NCI-H2196 (cell line): ENCODE measurements at regions not wholly inside any gene's neighbourhood (a gene's known extent, or its start where the extent isn't known, plus 50 kb on each side); places are given as distances from the start of the nearest gene placed in this dataset.

ENCODE experiments used
- DNase-seq: peaks from one replicate; lab custom pipeline; 2025; ENCODE audit not compliant: unreplicated experiment; lab: John Stamatoyannopoulos, UW

DNA sequence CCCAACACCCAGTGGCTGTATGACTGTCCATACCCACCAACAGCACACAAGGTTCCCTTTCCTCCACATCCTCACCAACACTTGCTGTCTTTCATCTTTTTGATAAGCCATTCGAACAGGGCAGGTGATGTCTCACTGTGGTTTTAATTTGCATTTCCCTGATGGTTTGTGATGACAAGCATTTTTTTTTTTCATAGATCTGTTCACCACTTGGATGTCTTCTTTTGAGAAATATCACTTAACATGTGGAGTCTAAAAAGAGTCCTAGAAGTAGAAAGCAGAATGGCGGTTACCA, 198.1 kb upstream of the DIO3 start:
- DNase-seq, result no peak

DNA sequence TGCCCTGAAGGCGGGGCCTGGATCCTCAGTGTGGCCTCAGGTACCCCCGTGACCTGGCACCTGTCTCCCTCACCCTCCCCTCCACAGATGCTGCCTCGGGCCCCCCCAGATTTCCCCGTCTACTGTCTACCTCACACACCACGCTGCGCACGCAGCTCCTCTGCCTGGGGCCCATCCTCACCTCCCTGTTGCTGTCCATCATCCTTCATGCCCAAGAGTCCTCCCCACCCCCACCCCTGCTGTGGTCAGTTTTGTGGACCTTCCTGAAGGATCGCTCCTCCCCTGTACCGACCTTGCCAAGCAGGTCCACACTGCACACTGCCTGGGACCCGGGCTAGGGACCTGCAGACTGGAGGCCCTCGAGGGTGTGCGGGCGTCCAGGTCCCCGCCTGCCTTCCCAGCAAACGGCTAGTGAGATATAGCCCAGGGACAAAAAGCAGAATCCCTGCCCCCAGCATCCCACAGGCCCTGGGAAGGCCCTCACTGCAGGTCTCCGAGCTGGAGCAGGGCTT, 197.4 kb upstream of the DIO3 start:
- no peak for DNase-seq

DNA sequence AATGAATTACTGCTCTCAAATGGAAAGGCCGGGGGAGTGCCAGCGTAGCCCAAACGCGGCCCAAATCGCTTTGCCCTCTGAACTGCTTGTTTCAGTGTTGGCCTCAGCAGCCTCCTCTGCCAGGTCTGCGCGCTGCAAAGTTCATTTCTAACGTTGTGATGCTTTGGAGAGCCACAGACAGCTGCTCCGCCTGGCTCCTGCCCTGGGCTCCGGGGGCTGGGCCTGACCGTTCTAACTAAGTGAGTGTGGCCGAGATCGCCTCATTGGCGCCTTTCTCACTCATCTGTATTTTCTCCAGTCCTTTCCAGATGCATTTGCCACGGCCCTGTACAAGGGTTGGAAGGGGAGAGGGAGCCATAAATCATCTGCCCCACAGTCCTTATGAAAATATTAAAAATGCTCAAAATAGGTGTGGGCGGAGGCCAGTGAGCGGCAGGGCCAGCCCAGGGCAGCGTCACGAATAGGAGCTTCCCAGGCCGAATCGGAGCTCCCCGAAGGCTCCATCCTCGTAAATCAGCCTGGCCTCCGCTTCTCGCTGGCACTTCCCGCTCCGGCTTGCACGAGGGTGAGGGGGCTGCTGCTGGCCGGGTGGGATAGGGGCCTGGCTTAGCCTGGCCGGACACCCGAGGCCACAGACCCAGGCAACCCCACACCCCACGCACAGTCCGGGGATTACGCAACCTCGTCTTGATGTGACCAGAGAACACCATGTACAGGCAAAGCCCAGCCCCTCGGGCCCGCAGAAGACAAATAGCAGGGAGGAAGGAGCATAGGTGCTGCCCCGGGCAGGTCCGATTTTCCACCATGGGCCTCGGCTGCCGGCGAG, 196.6 kb upstream of the DIO3 start:
- no peak for DNase-seq

DNA sequence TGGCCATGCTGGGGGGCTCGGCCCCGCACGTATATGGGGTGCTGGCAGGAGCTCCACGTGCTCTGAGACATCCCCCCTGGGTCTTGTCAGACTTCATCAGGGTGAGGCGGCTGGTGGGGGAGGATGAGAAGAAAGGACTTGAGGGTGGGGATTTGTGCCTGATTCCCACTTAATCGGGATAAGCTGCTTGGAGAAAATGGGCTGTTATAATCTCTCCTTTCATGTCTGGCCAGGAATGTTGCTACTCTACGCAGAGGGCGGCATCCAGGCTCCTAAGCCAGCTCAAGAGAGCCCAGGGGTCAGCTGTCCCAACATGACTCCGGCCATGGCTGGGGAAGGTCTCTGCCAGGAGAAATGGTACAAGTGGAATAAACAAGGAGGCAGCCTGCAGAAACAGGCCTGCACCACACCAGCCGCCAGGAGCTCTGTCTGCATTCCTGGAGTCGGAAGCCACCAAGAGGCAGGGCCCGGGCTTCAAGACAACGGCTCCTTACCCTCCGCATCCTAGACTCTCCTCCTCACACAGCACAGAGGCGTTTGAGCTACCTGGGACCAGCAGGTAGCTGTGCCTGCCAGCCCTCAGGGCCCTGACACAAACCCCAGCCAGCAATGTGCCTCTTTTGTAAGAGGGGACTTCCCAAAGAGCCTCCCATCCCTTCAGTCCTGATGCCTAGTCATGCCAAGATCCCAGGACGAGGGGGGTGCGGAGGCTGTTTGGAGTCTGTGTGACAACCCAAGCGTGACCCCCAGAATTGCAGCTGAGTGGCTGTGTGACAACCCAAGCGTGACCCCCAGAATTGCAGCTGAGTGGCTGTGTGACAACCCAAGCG, 195.8 kb upstream of the DIO3 start:
- no peak for DNase-seq

DNA sequence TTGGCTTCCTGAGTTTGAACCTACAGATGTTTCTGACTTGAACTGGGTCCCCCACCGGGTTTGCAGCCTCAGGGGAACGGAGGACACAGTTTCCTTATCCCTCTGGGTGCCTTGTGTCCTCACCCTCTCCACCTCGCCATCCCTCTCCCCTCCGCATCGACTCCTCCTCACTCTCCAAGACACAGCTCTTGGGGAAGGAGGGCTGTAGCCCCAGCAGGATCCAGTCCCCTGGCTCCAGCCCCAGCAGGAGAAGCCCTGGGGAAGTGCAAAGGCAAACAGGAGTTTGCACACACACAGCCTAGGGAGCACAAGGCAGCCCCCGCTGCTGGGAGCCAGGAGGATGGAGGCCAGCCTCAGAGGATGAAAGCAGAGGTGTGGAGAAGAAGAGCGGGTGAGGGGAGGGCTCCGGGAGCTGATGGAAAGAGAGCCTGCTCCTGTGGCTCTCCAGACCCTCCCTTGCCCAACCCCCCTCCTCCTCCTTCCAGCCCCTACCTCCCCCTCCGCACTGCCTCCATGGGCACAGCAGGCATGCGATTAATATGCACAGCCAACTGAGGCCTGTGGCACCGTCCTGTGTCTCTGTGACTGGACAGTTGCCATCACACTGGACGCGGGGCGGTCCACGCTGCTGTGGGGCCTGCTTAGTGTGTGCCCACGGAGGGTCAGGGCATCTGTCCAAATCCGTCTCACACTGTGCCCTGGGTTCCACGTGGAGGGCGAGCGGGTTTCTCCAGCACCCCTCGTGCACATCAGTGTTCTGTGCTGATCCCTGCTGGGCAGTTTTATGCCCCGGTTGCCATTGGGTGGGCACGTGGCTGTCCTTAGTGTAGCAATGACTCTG, 193.7 kb upstream of the DIO3 start:
- DNase-seq, result no peak

DNA sequence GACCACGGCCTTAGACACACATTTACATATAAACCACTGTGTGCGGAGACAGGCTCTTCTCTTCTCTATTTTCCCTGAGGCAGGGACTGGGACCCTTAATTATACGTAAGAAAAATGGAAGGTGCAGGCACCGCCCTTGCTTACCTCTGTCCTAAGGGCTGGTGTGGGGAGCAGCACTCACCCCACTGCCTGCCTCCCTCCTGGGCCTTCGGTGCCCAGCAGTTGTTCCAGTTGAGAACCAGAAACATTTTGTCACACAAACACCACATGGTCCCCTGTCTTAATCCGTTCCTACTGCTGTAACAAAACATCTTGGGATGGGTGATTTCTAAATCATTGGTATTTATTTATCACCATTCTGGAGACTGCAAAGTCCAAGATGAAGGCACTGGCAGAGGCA, 192.7 kb upstream of the DIO3 start:
- no peak for DNase-seq

DNA sequence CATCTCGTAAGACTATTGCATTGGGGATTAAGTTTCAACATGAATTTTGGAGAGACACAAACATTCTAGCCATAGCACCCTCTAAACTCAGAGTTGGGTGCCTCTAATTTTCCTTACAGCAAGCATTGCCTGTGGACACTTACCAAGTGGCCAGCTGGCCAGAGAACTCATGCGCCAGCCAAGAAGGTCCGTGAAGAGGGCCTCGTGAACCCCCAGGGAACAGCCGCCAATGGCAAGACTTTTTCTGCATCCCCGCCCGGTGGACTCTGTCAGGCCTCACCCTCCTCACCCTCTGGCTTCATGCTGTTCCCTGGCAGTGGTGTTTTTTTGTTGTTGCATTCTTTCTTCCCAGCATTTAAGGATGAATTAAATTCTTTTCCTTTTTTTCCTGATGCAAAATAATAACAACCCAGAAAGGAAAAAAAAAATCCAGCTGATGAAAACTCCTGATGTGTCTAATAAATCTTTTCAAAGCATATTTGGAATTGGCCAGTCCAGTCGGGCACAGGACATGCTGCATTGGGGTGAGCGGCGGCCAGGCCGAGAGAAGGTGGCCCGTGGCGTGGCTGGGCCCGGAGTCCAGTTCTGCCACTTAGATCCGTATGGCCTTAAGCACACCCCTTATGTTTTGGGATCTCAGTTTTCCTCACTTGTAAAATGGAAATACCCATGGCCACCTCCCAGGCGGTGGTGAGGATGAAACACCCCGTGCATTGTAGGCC, 191.9 kb upstream of the DIO3 start:
- DNase-seq, result no peak

DNA sequence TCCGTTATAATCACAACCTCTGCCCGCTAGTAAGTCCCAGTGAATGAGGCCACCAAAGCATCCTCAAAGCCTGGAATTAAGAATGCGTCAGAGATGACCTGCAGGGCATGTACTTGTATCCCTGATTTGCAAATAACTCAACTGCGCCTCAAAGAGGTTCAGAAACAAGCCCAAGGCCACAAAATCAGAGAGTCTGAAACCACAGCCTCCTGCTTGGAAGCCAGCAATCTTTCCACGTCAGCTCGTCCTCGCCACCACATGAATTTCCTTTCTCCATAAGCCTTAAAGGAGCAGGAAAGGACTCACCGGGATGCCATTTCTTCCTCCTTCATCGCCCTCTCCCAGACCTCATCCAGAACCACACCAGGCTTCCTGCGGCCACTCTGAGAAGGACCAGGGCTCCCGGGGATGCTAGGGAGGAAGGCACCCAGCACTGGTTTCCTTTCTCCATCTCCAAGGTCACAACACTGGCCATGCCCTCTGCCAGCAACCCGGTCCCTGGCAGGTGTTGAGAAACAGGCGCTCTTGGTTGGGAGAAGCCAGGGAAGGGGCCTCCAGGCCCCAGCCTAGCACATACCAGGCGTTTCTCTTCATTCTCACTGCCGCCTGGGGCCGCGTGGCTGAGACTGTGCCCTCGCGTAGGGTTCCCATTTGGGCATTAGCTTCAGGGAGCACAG, 191.2 kb upstream of the DIO3 start:
- DNase-seq, result no peak

DNA sequence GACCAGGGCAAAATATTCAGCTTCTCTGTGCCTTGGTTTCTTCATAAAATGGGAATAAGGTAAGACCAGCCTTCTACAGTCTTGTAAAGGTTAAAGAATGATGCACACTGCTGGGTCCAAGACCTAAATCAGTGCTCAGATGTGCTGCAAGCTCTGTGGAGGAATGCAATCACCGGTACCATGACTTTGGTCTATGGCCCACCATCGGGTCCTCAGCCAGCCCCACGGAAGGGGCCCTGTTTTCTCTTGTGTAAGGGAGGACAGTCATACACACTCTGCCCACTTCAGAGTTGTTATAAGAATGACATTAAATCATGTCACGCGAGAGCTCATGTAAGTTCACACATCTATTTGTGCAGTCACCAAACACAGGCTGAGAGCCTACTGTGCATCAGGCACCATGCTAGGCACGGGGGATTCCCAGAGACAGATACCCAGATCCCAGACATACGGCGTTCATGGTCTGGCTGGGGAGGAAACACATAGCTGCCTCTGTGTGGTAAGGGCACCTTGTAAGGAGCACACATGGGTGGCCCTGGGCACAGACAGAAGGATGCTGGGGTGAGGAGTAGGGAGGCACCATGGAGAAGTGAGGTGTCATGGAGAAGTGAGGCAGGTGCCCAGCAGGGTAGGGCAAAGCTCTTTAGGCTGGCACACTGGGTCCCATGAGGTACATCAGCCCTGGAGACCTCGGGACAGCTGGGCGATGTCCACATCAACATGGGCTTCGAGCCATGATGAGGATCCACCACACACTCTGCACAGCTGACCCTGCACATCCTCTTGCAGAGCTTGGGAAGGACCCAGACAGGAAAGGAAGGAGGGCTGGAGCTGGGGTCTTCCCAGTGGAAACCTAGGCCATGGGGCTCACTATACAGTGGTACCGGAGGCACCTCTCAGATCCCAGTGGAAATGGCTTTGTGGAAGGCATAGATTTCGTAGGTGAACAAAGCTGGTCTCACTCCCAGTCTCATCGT, 190.4 kb upstream of the DIO3 start:
- DNase-seq, result no peak

DNA sequence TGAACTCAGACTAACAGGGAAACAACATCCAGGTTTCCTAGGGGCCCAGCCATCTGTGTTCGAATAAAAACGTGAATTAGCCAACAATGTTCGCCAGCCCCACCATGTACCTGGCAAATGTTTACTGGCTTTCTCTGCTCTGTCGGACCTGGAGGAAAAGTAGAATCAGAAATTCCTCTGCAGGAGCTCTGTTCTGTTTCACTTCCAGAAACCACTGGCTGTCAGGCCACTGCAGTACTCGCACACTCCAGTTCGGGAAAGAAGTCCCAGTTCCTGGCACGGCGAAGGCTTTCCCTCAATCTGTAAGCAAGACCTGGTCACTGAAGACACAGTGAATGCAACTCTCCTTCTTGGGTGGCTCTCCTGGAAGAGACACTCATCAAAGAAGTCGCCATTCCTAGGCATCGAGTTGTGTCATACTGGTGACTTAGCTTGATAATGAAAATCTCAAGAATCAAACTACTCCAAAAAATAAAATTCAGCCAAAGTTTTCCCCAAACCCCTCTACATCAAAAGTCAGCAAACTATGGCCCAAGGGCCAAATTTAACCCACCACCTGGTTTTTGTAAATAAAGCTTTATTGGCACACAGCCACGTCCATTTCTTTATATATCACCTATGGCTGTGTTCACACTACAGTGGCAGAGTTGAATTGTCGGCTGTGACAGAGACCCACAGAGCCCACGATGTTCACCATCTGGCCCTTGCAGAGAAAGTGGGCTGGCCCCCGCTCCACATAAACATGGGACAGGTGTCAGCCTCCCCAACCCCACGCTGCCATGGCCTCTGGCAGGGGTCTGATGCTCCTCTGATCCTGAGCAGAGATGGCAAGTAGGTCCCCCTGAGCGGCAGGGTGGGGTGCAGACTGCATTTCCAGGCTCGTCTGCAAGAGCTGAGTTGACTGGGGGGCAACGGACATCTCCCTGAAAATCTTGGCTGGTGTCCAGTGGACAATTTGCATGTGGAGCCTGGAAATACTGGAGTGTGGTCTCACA, 189.2 kb upstream of the DIO3 start:
- no peak for DNase-seq

DNA sequence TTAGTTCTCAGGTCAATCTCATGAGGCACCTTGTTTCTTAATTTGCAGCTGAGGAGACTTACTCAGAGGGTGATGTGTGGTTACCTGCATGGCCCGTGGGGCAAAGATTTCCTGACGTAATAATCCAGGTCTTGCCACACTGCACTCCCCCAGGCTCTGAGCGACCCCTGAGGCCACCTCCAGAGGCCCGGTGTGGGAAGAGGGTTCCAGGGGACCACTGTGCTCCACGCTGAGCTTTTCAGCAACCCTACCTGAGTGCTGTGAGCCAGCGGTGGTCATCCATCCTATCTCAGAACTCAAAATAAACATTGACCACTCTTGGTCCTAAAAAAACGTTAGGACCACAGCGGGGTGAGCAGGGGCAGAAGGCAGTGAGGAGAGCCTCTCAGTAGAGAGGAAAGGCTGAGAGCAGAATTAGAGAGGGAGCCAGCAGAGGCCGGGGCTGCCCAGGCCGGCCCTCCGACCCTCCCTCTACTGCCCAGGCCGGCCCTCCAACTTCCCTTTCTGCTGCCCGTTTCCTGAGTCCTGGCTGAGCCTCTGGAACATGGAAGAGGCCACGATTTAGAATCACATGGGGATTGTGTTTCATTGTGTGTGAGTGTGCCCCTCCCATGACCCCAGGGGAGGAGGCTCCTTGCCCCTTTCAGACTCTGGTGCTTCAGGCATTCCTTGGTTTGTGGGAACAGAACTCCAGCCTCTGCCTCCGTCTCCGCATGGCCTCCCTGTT, 188.2 kb upstream of the DIO3 start:
- DNase-seq, result no peak

DNA sequence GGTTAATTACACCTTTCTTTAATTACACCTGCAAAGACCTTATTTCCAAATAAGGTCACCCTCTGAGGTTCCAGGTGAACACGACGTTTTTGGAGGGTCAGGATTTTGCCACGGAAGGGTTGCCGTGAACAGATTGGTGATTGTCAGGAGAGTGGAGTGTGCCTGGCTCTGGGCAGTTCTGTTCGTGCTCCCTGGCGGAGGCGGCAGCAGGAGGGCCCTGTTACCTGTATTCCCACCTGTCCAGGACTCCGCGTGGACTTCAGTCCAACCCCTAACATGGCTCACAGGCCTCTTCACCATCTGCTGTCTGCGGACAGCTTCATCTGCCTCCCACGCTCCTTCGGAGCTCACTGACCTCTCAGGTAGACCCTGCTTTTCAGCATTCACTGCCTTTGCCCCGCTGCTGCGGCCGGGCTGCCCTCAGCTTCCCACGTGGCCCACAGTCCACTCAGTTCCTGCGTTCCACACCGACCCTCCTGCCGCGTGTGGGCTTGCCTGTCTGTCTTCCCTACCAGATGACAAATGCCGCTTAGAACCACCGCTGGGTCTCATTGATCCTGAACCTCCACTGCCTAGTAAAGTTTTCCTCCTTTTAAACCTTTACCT, 187.5 kb upstream of the DIO3 start:
- no peak for DNase-seq

DNA sequence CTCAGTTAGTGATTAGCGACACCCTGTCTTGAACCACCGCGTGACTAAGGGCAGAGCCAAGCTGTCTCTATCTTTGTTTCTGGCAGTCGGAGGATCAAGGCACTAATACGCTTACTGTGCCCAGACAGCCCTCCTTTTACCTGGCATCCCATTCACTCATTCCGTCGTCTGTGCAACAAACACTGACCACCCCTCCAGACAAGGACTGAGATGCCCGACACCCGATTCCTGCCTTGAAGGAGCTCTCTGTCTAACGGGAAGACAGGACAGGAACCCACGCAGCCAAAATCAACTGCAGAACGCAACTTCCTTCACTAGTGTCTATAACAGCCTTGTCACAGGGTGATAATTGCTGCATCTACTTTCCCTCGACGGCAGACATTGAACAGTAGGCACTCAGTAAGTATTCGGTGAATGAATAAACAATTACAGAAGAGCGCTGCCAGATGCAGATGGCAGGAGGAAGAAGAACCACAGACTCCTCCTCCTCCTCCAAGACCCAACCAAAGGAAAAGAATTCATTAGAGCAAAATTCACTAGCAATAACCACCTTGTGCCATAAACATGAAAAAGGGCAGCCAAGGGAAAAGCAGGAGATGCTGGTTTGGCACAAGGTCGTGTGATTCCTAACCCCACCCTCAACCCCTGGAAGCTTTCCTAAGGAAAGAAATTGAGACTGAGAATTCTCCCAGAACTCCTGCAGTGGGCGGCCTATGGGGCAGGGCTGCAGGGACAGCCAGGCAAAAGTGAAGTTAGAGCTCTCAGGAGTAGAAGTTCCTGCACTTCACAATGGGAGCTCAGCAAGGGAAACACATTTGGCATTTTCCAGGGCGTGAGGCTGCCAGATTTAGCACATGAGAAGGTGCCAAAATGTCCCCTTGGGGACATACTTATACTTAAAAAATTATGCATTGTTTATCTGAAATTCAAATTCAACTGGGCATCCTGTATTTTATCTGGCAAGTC, 186.6 kb upstream of the DIO3 start:
- no peak for DNase-seq

DNA sequence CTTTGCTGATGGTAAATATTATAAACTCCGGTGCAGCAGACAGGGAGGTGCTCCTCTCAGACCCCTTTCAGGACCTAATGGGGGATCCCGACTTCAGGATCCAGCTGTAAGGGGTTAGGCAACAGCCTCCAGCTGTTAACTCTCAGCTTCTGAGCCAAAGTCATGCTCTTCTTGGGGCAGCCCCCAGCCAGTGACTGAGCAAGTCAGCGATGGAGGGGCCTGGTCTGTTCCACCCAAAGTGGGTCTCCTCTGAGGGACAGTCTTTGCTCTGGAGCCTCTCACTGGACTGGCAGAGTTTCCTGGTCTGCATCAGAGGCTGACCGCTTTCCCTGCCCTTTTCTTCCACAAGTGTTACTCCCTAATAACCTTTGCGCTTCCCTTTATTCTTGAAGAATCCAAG, 184.2 kb upstream of the DIO3 start:
- DNase-seq, result no peak

DNA sequence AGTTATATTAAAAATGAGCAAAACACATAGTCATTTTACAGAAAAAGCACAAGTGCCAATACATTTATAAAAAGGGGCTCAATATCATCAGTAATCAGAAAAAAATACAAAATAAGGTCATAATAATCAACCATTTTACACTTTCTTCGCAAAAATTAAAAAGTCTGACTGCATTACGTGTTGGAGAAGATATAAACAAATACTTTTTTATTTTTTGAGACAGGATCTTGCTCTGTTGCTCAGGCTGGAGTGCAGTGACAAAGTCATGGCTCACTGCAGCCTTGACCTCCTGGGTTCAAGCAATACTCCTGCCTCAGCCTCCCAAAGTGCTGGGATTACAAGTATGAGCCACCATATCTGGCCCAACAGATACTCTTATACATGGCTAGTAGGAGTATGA, 181.5 kb upstream of the DIO3 start:
- DNase-seq, result no peak

DNA sequence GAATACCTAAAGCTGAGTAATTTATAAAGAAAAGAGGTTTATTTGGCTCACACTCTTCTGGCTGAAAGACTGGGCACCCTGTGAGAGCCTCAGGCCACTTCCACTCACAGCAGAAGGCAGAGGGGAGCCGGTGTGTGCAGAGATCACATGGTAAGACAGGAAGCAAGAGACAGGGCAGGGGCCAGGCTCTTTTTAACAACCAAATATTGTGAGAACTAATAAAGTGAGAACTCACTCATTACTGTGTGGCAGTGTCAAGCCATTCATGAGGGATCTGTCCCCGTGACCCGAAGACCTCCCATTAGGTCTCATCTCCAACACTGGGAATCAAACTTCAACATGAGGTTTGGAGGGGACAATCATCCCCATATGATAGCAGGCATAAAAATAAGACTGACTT, 180.8 kb upstream of the DIO3 start:
- no peak for DNase-seq
